ENCODE measurements at regions not wholly inside any gene's neighbourhood (a gene's known extent, or its start where the extent isn't known, plus 50 kb on each side); places are given as distances from the start of the nearest gene placed in this dataset.

GRCh38 chr6:149265945-149266344 lies 51.6 kb upstream of the TAB2 start:
- Histone ChIP-seq H3K27me3 (no peaks in the 10 kb centered on the region), H3K36me3 (replicated peaks; ENCODE audit: insufficient read depth, low read depth) (no peaks in the 10 kb centered on the region), H3K79me2 (no peaks in the 10 kb centered on the region), H3K4me2 (no peak overlapping the region), H2AFZ (no peak overlapping the region), H3K27ac (no peak overlapping the region), H3K4me1 (ENCODE audit: insufficient read depth) (no peaks in the 10 kb centered on the region), H3K4me3 (no peak overlapping the region), H3K9me2 (replicated peaks; ENCODE audit: insufficient read depth) (no peaks in the 10 kb centered on the region), H3K9me3 (ENCODE audit: low read depth) (no peaks in the 10 kb centered on the region), H4K20me1 (ENCODE audit: insufficient read depth, poor library complexity, severe bottlenecking) (no peaks in the 10 kb centered on the region)
- DNase-seq (ENCODE audit: low spot score): no peak
- no peak for TF ChIP-seq EZH2 (IDR thresholded peaks at IDR 0.05; ENCODE audit: borderline replicate concordance)
- 77% methylated on average over 7 of the region's 7 CpGs for WGBS (ENCODE audit: low lambda C conversion rate, missing lambda C conversion rate)

GRCh38 chr6:149266659-149267058 lies 50.9 kb upstream of the TAB2 start:
- Histone ChIP-seq H3K36me3 (replicated peaks; ENCODE audit: insufficient read depth, low read depth) (no peaks in the 10 kb centered on the region), H3K4me3 (no peak overlapping the region), H4K20me1 (ENCODE audit: insufficient read depth, poor library complexity, severe bottlenecking) (no peaks in the 10 kb centered on the region), H3K9me3 (ENCODE audit: low read depth) (no peaks in the 10 kb centered on the region), H3K4me2 (no peak overlapping the region), H3K79me2 (no peaks in the 10 kb centered on the region), H3K9me2 (replicated peaks; ENCODE audit: insufficient read depth) (no peaks in the 10 kb centered on the region), H2AFZ (no peak overlapping the region), H3K27ac (no peak overlapping the region), H3K4me1 (ENCODE audit: insufficient read depth) (no peaks in the 10 kb centered on the region), H3K27me3 (no peaks in the 10 kb centered on the region)
- no peak for DNase-seq (ENCODE audit: low spot score)
- TF ChIP-seq EZH2phosphoT487 (IDR thresholded peaks at IDR 0.05; ENCODE audit: low read depth, severe bottlenecking, unreplicated experiment) (no peak), EZH2 (IDR thresholded peaks at IDR 0.05; ENCODE audit: borderline replicate concordance) (no peak)
- TF ChIP-seq, protein P1, sequence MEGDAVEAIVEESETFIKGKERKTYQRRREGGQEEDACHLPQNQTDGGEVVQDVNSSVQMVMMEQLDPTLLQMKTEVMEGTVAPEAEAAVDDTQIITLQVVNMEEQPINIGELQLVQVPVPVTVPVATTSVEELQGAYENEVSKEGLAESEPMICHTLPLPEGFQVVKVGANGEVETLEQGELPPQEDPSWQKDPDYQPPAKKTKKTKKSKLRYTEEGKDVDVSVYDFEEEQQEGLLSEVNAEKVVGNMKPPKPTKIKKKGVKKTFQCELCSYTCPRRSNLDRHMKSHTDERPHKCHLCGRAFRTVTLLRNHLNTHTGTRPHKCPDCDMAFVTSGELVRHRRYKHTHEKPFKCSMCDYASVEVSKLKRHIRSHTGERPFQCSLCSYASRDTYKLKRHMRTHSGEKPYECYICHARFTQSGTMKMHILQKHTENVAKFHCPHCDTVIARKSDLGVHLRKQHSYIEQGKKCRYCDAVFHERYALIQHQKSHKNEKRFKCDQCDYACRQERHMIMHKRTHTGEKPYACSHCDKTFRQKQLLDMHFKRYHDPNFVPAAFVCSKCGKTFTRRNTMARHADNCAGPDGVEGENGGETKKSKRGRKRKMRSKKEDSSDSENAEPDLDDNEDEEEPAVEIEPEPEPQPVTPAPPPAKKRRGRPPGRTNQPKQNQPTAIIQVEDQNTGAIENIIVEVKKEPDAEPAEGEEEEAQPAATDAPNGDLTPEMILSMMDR (IDR thresholded peaks at IDR 0.05; ENCODE audit: poor library complexity): no peak
- WGBS (ENCODE audit: low lambda C conversion rate, missing lambda C conversion rate): 78% methylated on average over 6 of the region's 6 CpGs

- Histone ChIP-seq H3K27me3 (no peaks in the 10 kb centered on the region), H2AFZ (no peak overlapping the region), H3K9me2 (replicated peaks; ENCODE audit: insufficient read depth) (no peaks in the 10 kb centered on the region), H3K4me1 (ENCODE audit: insufficient read depth) (no peaks in the 10 kb centered on the region), H3K9me3 (ENCODE audit: low read depth) (no peaks in the 10 kb centered on the region), H3K4me3 (no peak overlapping the region), H3K36me3 (replicated peaks; ENCODE audit: insufficient read depth, low read depth) (no peaks in the 10 kb centered on the region), H3K4me2 (no peak overlapping the region), H4K20me1 (ENCODE audit: insufficient read depth, poor library complexity, severe bottlenecking) (no peaks in the 10 kb centered on the region), H3K27ac (no peak overlapping the region), H3K79me2 (no peaks in the 10 kb centered on the region)
- WGBS (ENCODE audit: low lambda C conversion rate, missing lambda C conversion rate): 89% methylated on average over 3 of the region's 3 CpGs
- DNase-seq (ENCODE audit: low spot score): no peak
- TF ChIP-seq EZH2 (IDR thresholded peaks at IDR 0.05; ENCODE audit: borderline replicate concordance) (no peak), EZH2phosphoT487 (IDR thresholded peaks at IDR 0.05; ENCODE audit: low read depth, severe bottlenecking, unreplicated experiment) (no peak)
- TF ChIP-seq, protein P1 (IDR thresholded peaks at IDR 0.05; ENCODE audit: poor library complexity): no peak
Measured at GRCh38 chr6:149267072-149267471, 50.4 kb upstream of the TAB2 start.

- TF ChIP-seq, protein P1 (IDR thresholded peaks at IDR 0.05; ENCODE audit: poor library complexity): no peak
- TF ChIP-seq EZH2 (IDR thresholded peaks at IDR 0.05; ENCODE audit: borderline replicate concordance) (no peak), EZH2phosphoT487 (IDR thresholded peaks at IDR 0.05; ENCODE audit: low read depth, severe bottlenecking, unreplicated experiment) (no peak)
- Histone ChIP-seq H3K4me2 (no peak overlapping the region), H3K79me2 (no peaks in the 10 kb centered on the region), H3K27ac (no peak overlapping the region), H3K9me3 (ENCODE audit: low read depth) (no peaks in the 10 kb centered on the region), H2AFZ (no peak overlapping the region), H3K36me3 (replicated peaks; ENCODE audit: insufficient read depth, low read depth) (no peaks in the 10 kb centered on the region), H3K9me2 (replicated peaks; ENCODE audit: insufficient read depth) (no peaks in the 10 kb centered on the region), H3K4me3 (no peak overlapping the region), H4K20me1 (ENCODE audit: insufficient read depth, poor library complexity, severe bottlenecking) (no peaks in the 10 kb centered on the region), H3K4me1 (ENCODE audit: insufficient read depth) (no peaks in the 10 kb centered on the region), H3K27me3 (no peaks in the 10 kb centered on the region)
- 95% methylated on average over 12 of the region's 12 CpGs for WGBS (ENCODE audit: low lambda C conversion rate, missing lambda C conversion rate)
- no peak for DNase-seq (ENCODE audit: low spot score)
Measured at GRCh38 chr6:149267513-149268043, 49.9 kb upstream of the TAB2 start.

All from hepatocyte (in vitro differentiated cells).